ENCODE measurements at regions not wholly inside any gene's neighbourhood (a gene's known extent, or its start where the extent isn't known, plus 50 kb on each side); places are given as distances from the start of the nearest gene placed in this dataset.

GRCh38 chr11:95434009-95434408 lies 203.0 kb upstream of the SESN3 start:
- Histone ChIP-seq H3K4me3 (ENCODE audit: low read length) (no peak overlapping the region), H4K20me1 (ENCODE audit: low read length) (no peaks in the 10 kb centered on the region), H3K27ac (ENCODE audit: low read length) (no peak overlapping the region), H3K9me3 (ENCODE audit: low read length) (no peaks in the 10 kb centered on the region), H2AFZ (ENCODE audit: low read length) (no peak overlapping the region), H3K9ac (ENCODE audit: low read length) (no peak overlapping the region), H3K4me2 (ENCODE audit: low read length) (no peak overlapping the region), H3F3A (ENCODE audit: low read length, unreplicated experiment) (no peaks in the 10 kb centered on the region), H3K9me2 (replicated peaks; ENCODE audit: low read length) (no peaks in the 10 kb centered on the region), H3K27me3 (ENCODE audit: low read length) (peaks cover 22% of the 10 kb centered on the region; the same call in 1 of the 2 replicates), H3K36me3 (ENCODE audit: low read depth, low read length) (no peaks in the 10 kb centered on the region), H3K4me1 (ENCODE audit: insufficient read depth, low read length) (no peaks in the 10 kb centered on the region), H3K79me2 (ENCODE audit: low read length) (no peaks in the 10 kb centered on the region)
- TF ChIP-seq EZH2 (IDR thresholded peaks at IDR 0.05; ENCODE audit: low read length, unreplicated experiment) (no peak), CTCF (conservative IDR thresholded peaks at IDR 0.05; ENCODE audit: low read depth, low read length) (no peak), EZH2phosphoT487 (IDR thresholded peaks at IDR 0.05; ENCODE audit: borderline replicate concordance, low read length) (no peak)
- DNase-seq (no peak), ATAC-seq (no peak)
- intact Hi-C loops (cut with micrococcal nuclease), result no loop called here
- ChIA-PET CTCF (no interaction called here), POLR2A (ENCODE audit: unreplicated experiment) (no interaction called here)
- BruUV-seq (replicated peaks), result no TSS peak

DNA sequence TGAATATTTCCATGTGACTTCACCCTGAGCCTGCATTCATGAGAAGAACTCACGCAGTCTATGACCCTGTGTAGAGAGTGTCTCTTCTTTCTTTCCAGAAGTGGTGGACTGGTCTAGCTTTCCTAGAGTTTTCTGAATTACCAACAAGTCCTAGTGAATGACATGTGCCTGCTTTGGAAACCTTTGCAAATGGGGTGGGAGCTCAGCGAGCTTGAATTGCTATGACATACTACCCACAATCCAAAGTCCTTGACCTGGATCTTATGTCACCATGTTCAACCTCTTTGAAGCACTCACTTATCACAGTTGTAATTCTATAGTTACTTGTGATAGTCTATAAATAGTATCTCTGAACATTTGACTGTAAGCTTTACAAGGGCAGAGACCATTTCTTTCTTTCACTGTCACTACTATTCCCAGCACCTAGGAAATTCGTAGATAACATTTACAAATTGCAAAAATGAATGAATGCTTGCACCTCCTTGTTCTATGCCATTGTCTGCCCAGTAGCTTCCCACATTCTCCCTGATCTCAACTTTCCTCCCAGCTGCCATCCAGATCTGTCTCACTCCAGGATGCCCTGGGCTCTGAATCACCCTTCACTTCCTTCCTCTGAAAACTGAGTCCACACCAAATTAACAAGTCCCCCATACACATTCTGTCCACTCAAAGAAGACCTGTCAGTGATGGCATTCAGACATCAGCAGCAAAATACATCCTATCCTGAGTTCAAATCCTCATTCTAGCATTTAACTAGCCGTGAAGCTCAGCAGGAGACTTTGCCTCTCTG lies 201.9 kb upstream of the SESN3 start:
- Histone ChIP-seq H3K9me2 (replicated peaks; ENCODE audit: low read length) (no peaks in the 10 kb centered on the region), H3K36me3 (ENCODE audit: low read depth, low read length) (no peaks in the 10 kb centered on the region), H3K4me1 (ENCODE audit: insufficient read depth, low read length) (no peaks in the 10 kb centered on the region), H3K4me3 (ENCODE audit: low read length) (no peak overlapping the region), H4K20me1 (ENCODE audit: low read length) (no peaks in the 10 kb centered on the region), H2AFZ (ENCODE audit: low read length) (no peak overlapping the region), H3K27ac (ENCODE audit: low read length) (no peak overlapping the region), H3K9ac (ENCODE audit: low read length) (no peak overlapping the region), H3K27me3 (ENCODE audit: low read length) (peaks cover 33% of the 10 kb centered on the region), H3K9me3 (ENCODE audit: low read length) (no peaks in the 10 kb centered on the region), H3K4me2 (ENCODE audit: low read length) (no peak overlapping the region), H3K79me2 (ENCODE audit: low read length) (no peaks in the 10 kb centered on the region), H3F3A (ENCODE audit: low read length, unreplicated experiment) (no peaks in the 10 kb centered on the region)
- CTCF ChIA-PET, result no interaction called here
- DNase-seq, result no peak
- ATAC-seq, result no peak
- TF ChIP-seq EZH2phosphoT487 (IDR thresholded peaks at IDR 0.05; ENCODE audit: borderline replicate concordance, low read length) (no peak), CTCF (conservative IDR thresholded peaks at IDR 0.05; ENCODE audit: low read depth, low read length) (no peak), EZH2 (IDR thresholded peaks at IDR 0.05; ENCODE audit: low read length, unreplicated experiment) (no peak)
- POLR2A ChIA-PET (ENCODE audit: unreplicated experiment), result no interaction called here
- no TSS peak for BruUV-seq (replicated peaks)
- intact Hi-C loops (cut with micrococcal nuclease), result no loop called here

DNA sequence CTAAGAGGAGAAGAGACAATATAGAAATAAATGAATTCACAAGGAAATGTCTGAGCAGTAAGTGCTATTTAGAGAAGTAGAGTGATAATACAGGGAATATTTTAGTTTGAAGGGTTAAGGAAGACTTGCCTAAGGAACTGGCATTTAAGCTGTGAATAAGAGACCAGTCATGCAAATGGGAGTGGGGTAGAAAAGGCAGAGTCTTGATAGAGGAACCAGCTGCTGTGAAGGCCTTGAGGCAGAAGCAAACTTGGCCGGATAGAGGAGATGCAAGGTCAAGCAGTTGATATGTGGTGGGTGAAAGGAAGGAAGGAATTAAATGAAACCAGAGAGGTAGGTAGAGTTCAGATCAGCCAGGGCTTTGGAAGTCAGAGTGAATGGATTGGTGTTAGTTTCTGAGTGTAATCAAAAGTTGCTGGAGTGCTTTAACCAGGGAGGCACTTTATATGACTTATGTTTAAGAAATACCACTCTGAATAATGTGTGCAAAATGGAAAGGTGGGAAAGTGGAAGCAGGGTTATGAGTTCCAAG lies 198.4 kb upstream of the SESN3 start:
- Histone ChIP-seq H3K27me3 (ENCODE audit: low read length) (peaks cover 51% of the 10 kb centered on the region), H3K9me2 (replicated peaks; ENCODE audit: low read length) (no peaks in the 10 kb centered on the region), H3K4me1 (ENCODE audit: insufficient read depth, low read length) (no peaks in the 10 kb centered on the region), H3K4me3 (ENCODE audit: low read length) (no peak overlapping the region), H3K79me2 (ENCODE audit: low read length) (no peaks in the 10 kb centered on the region), H2AFZ (ENCODE audit: low read length) (no peak overlapping the region), H3F3A (ENCODE audit: low read length, unreplicated experiment) (no peaks in the 10 kb centered on the region), H4K20me1 (ENCODE audit: low read length) (no peaks in the 10 kb centered on the region), H3K4me2 (ENCODE audit: low read length) (no peak overlapping the region), H3K9me3 (ENCODE audit: low read length) (no peaks in the 10 kb centered on the region), H3K9ac (ENCODE audit: low read length) (no peak overlapping the region), H3K36me3 (ENCODE audit: low read depth, low read length) (no peaks in the 10 kb centered on the region), H3K27ac (ENCODE audit: low read length) (no peak overlapping the region)
- intact Hi-C loops (cut with micrococcal nuclease), result no loop called here
- ATAC-seq, result no peak
- POLR2A ChIA-PET (ENCODE audit: unreplicated experiment), result no interaction called here
- CTCF ChIA-PET, result no interaction called here
- no TSS peak for BruUV-seq (replicated peaks)
- no peak for DNase-seq
- TF ChIP-seq EZH2 (IDR thresholded peaks at IDR 0.05; ENCODE audit: low read length, unreplicated experiment) (no peak), EZH2phosphoT487 (IDR thresholded peaks at IDR 0.05; ENCODE audit: borderline replicate concordance, low read length) (no peak), CTCF (conservative IDR thresholded peaks at IDR 0.05; ENCODE audit: low read depth, low read length) (no peak)
